K562 (cell line): ENCODE measurements at regions not wholly inside any gene's neighbourhood (a gene's known extent, or its start where the extent isn't known, plus 50 kb on each side); places are given as distances from the start of the nearest gene placed in this dataset.
A peak's percentile ranks its signal among the peaks of the same experiment; 100 is the strongest.

Source experiments
- DNMT1 ChIP-seq: fragments of 450-650 bp; IDR thresholded peaks from 2 replicates; pipeline ENCODE4 v1.6.1; 2016; ENCODE audit warnings: antibody characterized with exemption, mild to moderate bottlenecking
- E2F1 ChIP-seq: sonication (generic); formaldehyde crosslinking; IDR thresholded peaks from 2 replicates; pipeline ENCODE4 v1.8.1; 2023; ENCODE audit warnings: mild to moderate bottlenecking, missing genetic modification reagents, moderate library complexity
- E2F6 ChIP-seq, 2 experiments: IDR thresholded peaks; 2 replicates each; pipeline ENCODE4 v1.6.1; 2011; ENCODE audit warnings: borderline replicate concordance in 1 of 2, control low read depth in 1 of 2, low read depth in 1 of 2, low read length in 1 of 2, mild to moderate bottlenecking in 1 of 2, mixed read lengths in 1 of 2, moderate library complexity in 1 of 2; ENCODE audit not compliant: insufficient read depth in 1 of 2, insufficient read length in 1 of 2, poor library complexity in 1 of 2, severe bottlenecking in 1 of 2; ENCODE audit errors: extremely low read depth in 1 of 2
- HLTF ChIP-seq: fragments of 450-650 bp; IDR thresholded peaks from 2 replicates; pipeline ENCODE4 v1.6.1; 2016
- MTA2 ChIP-seq: fragments of 450-650 bp; IDR thresholded peaks from 2 replicates; pipeline ENCODE4 v1.6.1; 2016; ENCODE audit warnings: low read depth
- SMARCA5 ChIP-seq: fragments of 450-650 bp; IDR thresholded peaks from 2 replicates; pipeline ENCODE4 v1.6.1; 2016
- ZBTB40 ChIP-seq, 2 experiments: fragments of 450-650 bp in 1 of 2; sonication (generic) in 1 of 2; formaldehyde crosslinking in 1 of 2; IDR thresholded peaks; 2 replicates each; pipeline versions ENCODE4 v1.7.1 to v1.9.0; 2016 to 2022; ENCODE audit warnings: inconsistent platforms in 1 of 2, mild to moderate bottlenecking in 1 of 2, missing genetic modification reagents in 1 of 2
- ZKSCAN8 ChIP-seq: fragments of 200-800 bp; sonication (Bioruptor generic); IDR thresholded peaks from 2 replicates; pipeline ENCODE4 v1.6.1; 2016; ENCODE audit warnings: missing genetic modification characterization, missing compliant biosample characterization
- ZNF507 ChIP-seq: conservative IDR thresholded peaks from 2 replicates; pipeline ENCODE4 v1.6.1; 2017; ENCODE audit warnings: missing genetic modification characterization, missing compliant biosample characterization

GRCh38 chr6:158868890-158869825, 50.0 kb upstream of the EZR start (continued):
- TF ChIP-seq SMARCA5 (no peak), E2F6 (IDR thresholded peaks at IDR 0.05; ENCODE audit: borderline replicate concordance in 1 of 2, extremely low read depth in 1 of 2, insufficient read depth in 1 of 2, insufficient read length in 1 of 2, low read depth in 1 of 2, low read length in 1 of 2, poor library complexity in 1 of 2, severe bottlenecking in 1 of 2) (peak; percentile 97 to 98), ZNF507 (tag) (no peak), E2F1 (peak; percentile 89), DNMT1 (no peak), HLTF (peak; percentile 84; the same call in 1 of the 2 replicates), ZBTB40 (IDR thresholded peaks at IDR 0.05) (peak; percentile 39; the same call in 1 of the 2 replicates), ZBTB40 (CRISPR knock-in tag; IDR thresholded peaks at IDR 0.05) (no peak), ZKSCAN8 (CRISPR knock-in tag) (peak; percentile 49; the same call in 1 of the 2 replicates), MTA2 (no peak; the same call in 1 of the 2 replicates)
